Motor neuron (in vitro differentiated cells): ENCODE measurements at regions not wholly inside any gene's neighbourhood (a gene's known extent, or its start where the extent isn't known, plus 50 kb on each side); places are given as distances from the start of the nearest gene placed in this dataset.

Source experiments
- ATAC-seq, 8 experiments: fragments of 200-7000 bp; cut with Tn5 transposase; replicated peaks in 6 of 8; 2 replicates each; pipeline ENCODE4 v1.8.0; 2021; ENCODE audit warnings: mild to moderate bottlenecking in 8 of 8, moderate library complexity in 8 of 8
- H3K27ac ChIP-seq, 2 donors: fragments of 250-450 bp; sonication (Bioruptor Pico); 2 replicates each; pipeline ENCODE4 v1.9.0; 2021; ENCODE audit warnings: antibody characterized with exemption in 2 of 2, mild to moderate bottlenecking in 2 of 2, moderate library complexity in 1 of 2
- H3K4me1 ChIP-seq, 2 donors: fragments of 250-450 bp; sonication (Bioruptor Pico); replicated peaks in 1 of 2; 2 replicates each; pipeline ENCODE4 v1.6.1; 2021; ENCODE audit warnings: antibody characterized with exemption in 2 of 2, mild to moderate bottlenecking in 2 of 2, moderate library complexity in 1 of 2
- H3K4me3 ChIP-seq, 5 donors: fragments of 250-450 bp; sonication (Bioruptor Pico); 2 replicates each; pipeline ENCODE4 v1.9.0; 2021; ENCODE audit warnings: antibody characterized with exemption in 5 of 5, mild to moderate bottlenecking in 5 of 5, moderate library complexity in 4 of 5
- WGBS, 10 experiments: fragments of 450-650 bp; shearing (Covaris generic); methylation state at CpG; one replicate each; pipeline ENCODE4 v1.0.0; 2022; 5-methylcytosine and 5-hydroxymethylcytosine counted together
- in situ Hi-C, 9 experiments: fragments of 400-800 bp; cut with MboI; loops; one replicate each; pipeline ENCODE4 v1.15.0; 2021; ENCODE audit warnings: low sequenced_read_pairs in 9 of 9, low pct_unique_long_range_greater_than_20kb in 2 of 9; ENCODE audit not compliant: unreplicated experiment in 9 of 9

GRCh38 chr11:25691959-25692358 lies 640.0 kb upstream of the ANO3 start:
- in situ Hi-C loops = no loop called here
- Histone ChIP-seq H3K4me3 (no peak overlapping the region), H3K27ac (no peak overlapping the region), H3K4me1 (no peaks in the 10 kb centered on the region)
- WGBS, 10 experiments = 0 to 91% (median 60%) methylated on average over 2 to 6 of the region's 8 CpGs; no CpG with 5 or more reads in 3 of the 10 experiments
- no peak for ATAC-seq

- H3K27ac ChIP-seq = no peak overlapping the region
- in situ Hi-C loops = no loop called here
- H3K4me3 ChIP-seq = no peak overlapping the region
- peaks cover 6 to 12% of the 10 kb centered on the region in 2 donors for H3K4me1 ChIP-seq
- ATAC-seq = peak in 4 of 8 experiments; percentile 28 to 50 (median 44)
- 50 to 100% (median 100%) methylated on average over 1 of the region's 1 CpG; no CpG with 5 or more reads in 5 of the 10 experiments for WGBS, 10 experiments
Observed at GRCh38 chr11:25702417-25702816, 629.5 kb upstream of the ANO3 start.

- in situ Hi-C loops = no loop called here
- no peaks in the 10 kb centered on the region for H3K4me1 ChIP-seq
- no peak overlapping the region for H3K27ac ChIP-seq
- ATAC-seq = no peak
- no peak overlapping the region for H3K4me3 ChIP-seq
Observed at GRCh38 chr11:25710975-25711374, 621.0 kb upstream of the ANO3 start.

GRCh38 chr11:25727944-25728343 lies 604.0 kb upstream of the ANO3 start:
- in situ Hi-C loops = no loop called here
- Histone ChIP-seq H3K27ac (no peak overlapping the region), H3K4me3 (no peak overlapping the region), H3K4me1 (no peaks in the 10 kb centered on the region)
- no peak for ATAC-seq
- 0 to 77% (median 63%) methylated on average over 1 to 2 of the region's 2 CpGs; no CpG with 5 or more reads in 1 of the 10 experiments for WGBS, 10 experiments

GRCh38 chr11:25730230-25730629 lies 601.7 kb upstream of the ANO3 start:
- WGBS, 10 experiments = 0 to 100% (median 83%) methylated on average over 1 to 2 of the region's 2 CpGs; no CpG with 5 or more reads in 1 of the 10 experiments
- no peaks in the 10 kb centered on the region for H3K4me1 ChIP-seq
- in situ Hi-C loops = no loop called here
- no peak for ATAC-seq
- H3K4me3 ChIP-seq = no peak overlapping the region
- no peak overlapping the region for H3K27ac ChIP-seq

- in situ Hi-C loops = no loop called here
- WGBS, 10 experiments = 0 to 100% (median 43%) methylated on average over 2 of the region's 2 CpGs; no CpG with 5 or more reads in 1 of the 10 experiments
- no peaks in the 10 kb centered on the region for H3K4me1 ChIP-seq
- no peak overlapping the region for H3K4me3 ChIP-seq
- H3K27ac ChIP-seq = no peak overlapping the region
- no peak for ATAC-seq
Observed at GRCh38 chr11:25733777-25734176, 598.2 kb upstream of the ANO3 start.

- WGBS, 10 experiments = 0 to 100% (median 17%) methylated on average over 1 to 2 of the region's 2 CpGs; no CpG with 5 or more reads in 3 of the 10 experiments
- Histone ChIP-seq H3K27ac (no peak overlapping the region), H3K4me3 (no peak overlapping the region), H3K4me1 (no peaks in the 10 kb centered on the region)
- ATAC-seq = peak in 2 of 8 experiments; percentile 50 to 54
- in situ Hi-C loops = no loop called here
Observed at GRCh38 chr11:25734591-25735211, 597.2 kb upstream of the ANO3 start.

GRCh38 chr11:25737071-25737675 lies 594.8 kb upstream of the ANO3 start:
- 14 to 95% (median 81%) methylated on average over 3 of the region's 3 CpGs; no CpG with 5 or more reads in 2 of the 10 experiments for WGBS, 10 experiments
- in situ Hi-C loops = no loop called here
- ATAC-seq = no peak
- no peaks in the 10 kb centered on the region for H3K4me1 ChIP-seq
- H3K4me3 ChIP-seq = no peak overlapping the region
- H3K27ac ChIP-seq = no peak overlapping the region

- Histone ChIP-seq H3K27ac (no peak overlapping the region), H3K4me3 (no peak overlapping the region), H3K4me1 (no peaks in the 10 kb centered on the region)
- in situ Hi-C loops = no loop called here
- WGBS, 10 experiments = 0 to 80% (median 13%) methylated on average over 1 of the region's 1 CpG; no CpG with 5 or more reads in 2 of the 10 experiments
- no peak for ATAC-seq
Observed at GRCh38 chr11:25741886-25742285, 590.0 kb upstream of the ANO3 start.

GRCh38 chr11:25742800-25743199 lies 589.1 kb upstream of the ANO3 start:
- Histone ChIP-seq H3K27ac (no peak overlapping the region), H3K4me3 (no peak overlapping the region), H3K4me1 (no peaks in the 10 kb centered on the region)
- in situ Hi-C loops = no loop called here
- ATAC-seq = no peak

- WGBS, 10 experiments = 0 to 58% (median 29%) methylated on average over 1 to 2 of the region's 2 CpGs; no CpG with 5 or more reads in 1 of the 10 experiments
- in situ Hi-C loops = no loop called here
- peak in 1 of 8 experiments; percentile 93 for ATAC-seq
- H3K4me3 ChIP-seq = no peak overlapping the region
- peaks cover 0 to 5% of the 10 kb centered on the region in 2 donors for H3K4me1 ChIP-seq
- no peak overlapping the region for H3K27ac ChIP-seq
Observed at GRCh38 chr11:25755381-25755780, 576.5 kb upstream of the ANO3 start.

- ATAC-seq = no peak
- 20 to 100% (median 47%) methylated on average over 1 to 13 of the region's 23 CpGs; no CpG with 5 or more reads in 3 of the 10 experiments for WGBS, 10 experiments
- Histone ChIP-seq H3K4me1 (peaks cover 0 to 5% of the 10 kb centered on the region in 2 donors), H3K4me3 (no peak overlapping the region), H3K27ac (no peak overlapping the region)
- in situ Hi-C loops = no loop called here
Observed at GRCh38 chr11:25755918-25756584, 575.9 kb upstream of the ANO3 start.

- in situ Hi-C loops = no loop called here
- H3K4me1 ChIP-seq = peaks cover 0 to 5% of the 10 kb centered on the region in 2 donors
- 17 to 100% (median 84%) methylated on average over 1 to 3 of the region's 6 CpGs; no CpG with 5 or more reads in 6 of the 10 experiments for WGBS, 10 experiments
- H3K4me3 ChIP-seq = no peak overlapping the region
- ATAC-seq = no peak
- H3K27ac ChIP-seq = no peak overlapping the region
Observed at GRCh38 chr11:25758145-25758661, 573.7 kb upstream of the ANO3 start.
